ENCODE measurements at regions not wholly inside any gene's neighbourhood (a gene's known extent, or its start where the extent isn't known, plus 50 kb on each side); places are given as distances from the start of the nearest gene placed in this dataset.

- Histone ChIP-seq H3K36me3 (ENCODE audit: control insufficient read depth, insufficient read depth, low read length) (no peaks in the 10 kb centered on the region), H3K9me3 (ENCODE audit: control insufficient read depth, insufficient read depth, low read depth, low read length) (no peaks in the 10 kb centered on the region), H3K27me3 (ENCODE audit: control insufficient read depth, insufficient read depth, low read length) (no peaks in the 10 kb centered on the region), H3K79me2 (ENCODE audit: control insufficient read depth, insufficient read depth, low read length) (no peaks in the 10 kb centered on the region), H3K4me2 (ENCODE audit: extremely low read depth, insufficient read depth, low read length) (no peak overlapping the region), H2AFZ (ENCODE audit: low read length) (no peak overlapping the region), H3K4me1 (ENCODE audit: control insufficient read depth, extremely low read depth, insufficient read depth, low read length) (no peaks in the 10 kb centered on the region), H3K4me3 (replicated peaks in 1 of 4; ENCODE audit: control extremely low read depth in 1 of 4, insufficient read depth in 1 of 4, low read depth in 3 of 4, low read length in 4 of 4) (no peak overlapping the region), H3K9ac (ENCODE audit: insufficient read depth, low read length) (no peak overlapping the region), H4K20me1 (ENCODE audit: control insufficient read depth, extremely low read depth, insufficient read depth, low read length) (no peaks in the 10 kb centered on the region), H3K27ac (ENCODE audit: insufficient read depth, low read length) (no peak overlapping the region)
- TF ChIP-seq EZH2 (IDR thresholded peaks at IDR 0.05; ENCODE audit: low read length, missing control alignments), result no peak
- TF ChIP-seq, protein P1, sequence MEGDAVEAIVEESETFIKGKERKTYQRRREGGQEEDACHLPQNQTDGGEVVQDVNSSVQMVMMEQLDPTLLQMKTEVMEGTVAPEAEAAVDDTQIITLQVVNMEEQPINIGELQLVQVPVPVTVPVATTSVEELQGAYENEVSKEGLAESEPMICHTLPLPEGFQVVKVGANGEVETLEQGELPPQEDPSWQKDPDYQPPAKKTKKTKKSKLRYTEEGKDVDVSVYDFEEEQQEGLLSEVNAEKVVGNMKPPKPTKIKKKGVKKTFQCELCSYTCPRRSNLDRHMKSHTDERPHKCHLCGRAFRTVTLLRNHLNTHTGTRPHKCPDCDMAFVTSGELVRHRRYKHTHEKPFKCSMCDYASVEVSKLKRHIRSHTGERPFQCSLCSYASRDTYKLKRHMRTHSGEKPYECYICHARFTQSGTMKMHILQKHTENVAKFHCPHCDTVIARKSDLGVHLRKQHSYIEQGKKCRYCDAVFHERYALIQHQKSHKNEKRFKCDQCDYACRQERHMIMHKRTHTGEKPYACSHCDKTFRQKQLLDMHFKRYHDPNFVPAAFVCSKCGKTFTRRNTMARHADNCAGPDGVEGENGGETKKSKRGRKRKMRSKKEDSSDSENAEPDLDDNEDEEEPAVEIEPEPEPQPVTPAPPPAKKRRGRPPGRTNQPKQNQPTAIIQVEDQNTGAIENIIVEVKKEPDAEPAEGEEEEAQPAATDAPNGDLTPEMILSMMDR (conservative IDR thresholded peaks at IDR 0.05 in 1 of 2, IDR thresholded peaks at IDR 0.05 in 1 of 2; ENCODE audit: low read depth in 1 of 2, low read length in 2 of 2), result no peak
- peak in 1 of 2 donors; percentile 22 for DNase-seq (ENCODE audit: low read depth in 2 of 2)
Measured at GRCh38 chr2:22248851-22249250, 1125.1 kb downstream of the TDRD15 start.

GRCh38 chr2:22253171-22253570, 1129.4 kb downstream of the TDRD15 start:
- H3K9me3 ChIP-seq (ENCODE audit: control insufficient read depth, insufficient read depth, low read depth, low read length), result no peaks in the 10 kb centered on the region
- H4K20me1 ChIP-seq (ENCODE audit: control insufficient read depth, extremely low read depth, insufficient read depth, low read length), result no peaks in the 10 kb centered on the region
- no peak overlapping the region for H3K4me3 ChIP-seq (replicated peaks in 1 of 4; ENCODE audit: control extremely low read depth in 1 of 4, insufficient read depth in 1 of 4, low read depth in 3 of 4, low read length in 4 of 4)

GRCh38 chr2:22261165-22261564, 1123.8 kb upstream of the KLHL29 start:
- Histone ChIP-seq H3K9me3 (ENCODE audit: control insufficient read depth, insufficient read depth, low read depth, low read length) (no peaks in the 10 kb centered on the region), H3K27me3 (ENCODE audit: control insufficient read depth, insufficient read depth, low read length) (no peaks in the 10 kb centered on the region), H3K9ac (ENCODE audit: insufficient read depth, low read length) (no peak overlapping the region), H3K4me3 (replicated peaks in 1 of 4; ENCODE audit: control extremely low read depth in 1 of 4, insufficient read depth in 1 of 4, low read depth in 3 of 4, low read length in 4 of 4) (no peak overlapping the region), H3K27ac (ENCODE audit: insufficient read depth, low read length) (no peak overlapping the region), H3K4me2 (ENCODE audit: extremely low read depth, insufficient read depth, low read length) (no peak overlapping the region), H3K36me3 (ENCODE audit: control insufficient read depth, insufficient read depth, low read length) (no peaks in the 10 kb centered on the region), H2AFZ (ENCODE audit: low read length) (no peak overlapping the region), H3K79me2 (ENCODE audit: control insufficient read depth, insufficient read depth, low read length) (no peaks in the 10 kb centered on the region), H4K20me1 (ENCODE audit: control insufficient read depth, extremely low read depth, insufficient read depth, low read length) (no peaks in the 10 kb centered on the region), H3K4me1 (ENCODE audit: control insufficient read depth, extremely low read depth, insufficient read depth, low read length) (no peaks in the 10 kb centered on the region)
- TF ChIP-seq, protein P1 (conservative IDR thresholded peaks at IDR 0.05 in 1 of 2, IDR thresholded peaks at IDR 0.05 in 1 of 2; ENCODE audit: low read depth in 1 of 2, low read length in 2 of 2), result no peak
- no peak for TF ChIP-seq EZH2 (IDR thresholded peaks at IDR 0.05; ENCODE audit: low read length, missing control alignments)
- DNase-seq (ENCODE audit: low read depth in 2 of 2), result no peak

More at GRCh38 chr2:22253171-22253570, 1129.4 kb downstream of the TDRD15 start:
- no peak overlapping the region for H3K9ac ChIP-seq (ENCODE audit: insufficient read depth, low read length)
- TF ChIP-seq, protein P1 (conservative IDR thresholded peaks at IDR 0.05 in 1 of 2, IDR thresholded peaks at IDR 0.05 in 1 of 2; ENCODE audit: low read depth in 1 of 2, low read length in 2 of 2), result no peak
- TF ChIP-seq EZH2 (IDR thresholded peaks at IDR 0.05; ENCODE audit: low read length, missing control alignments), result no peak
- no peaks in the 10 kb centered on the region for H3K36me3 ChIP-seq (ENCODE audit: control insufficient read depth, insufficient read depth, low read length)
- no peaks in the 10 kb centered on the region for H3K27me3 ChIP-seq (ENCODE audit: control insufficient read depth, insufficient read depth, low read length)
- no peak for DNase-seq (ENCODE audit: low read depth in 2 of 2)
- H2AFZ ChIP-seq (ENCODE audit: low read length), result no peak overlapping the region
- H3K79me2 ChIP-seq (ENCODE audit: control insufficient read depth, insufficient read depth, low read length), result no peaks in the 10 kb centered on the region
- H3K4me2 ChIP-seq (ENCODE audit: extremely low read depth, insufficient read depth, low read length), result no peak overlapping the region
- H3K27ac ChIP-seq (ENCODE audit: insufficient read depth, low read length), result no peak overlapping the region
- H3K4me1 ChIP-seq (ENCODE audit: control insufficient read depth, extremely low read depth, insufficient read depth, low read length), result no peaks in the 10 kb centered on the region
